C4-2B (cell line): ENCODE measurements at regions not wholly inside any gene's neighbourhood (a gene's known extent, or its start where the extent isn't known, plus 50 kb on each side); places are given as distances from the start of the nearest gene placed in this dataset.

Experiments used
- H3K27ac ChIP-seq: fragments of 450-650 bp; 2 replicates; pipeline ENCODE4 v1.5.1; 2017
- ZFX ChIP-seq: fragments of 450-650 bp; IDR thresholded peaks from 2 replicates; pipeline ENCODE4 v1.6.1; 2017
- TF ChIP-seq, protein P1 (sequence below): fragments of 450-650 bp; conservative IDR thresholded peaks from 2 replicates; pipeline ENCODE4 v1.5.1; 2017; ENCODE audit warnings: mild to moderate bottlenecking

DNA sequence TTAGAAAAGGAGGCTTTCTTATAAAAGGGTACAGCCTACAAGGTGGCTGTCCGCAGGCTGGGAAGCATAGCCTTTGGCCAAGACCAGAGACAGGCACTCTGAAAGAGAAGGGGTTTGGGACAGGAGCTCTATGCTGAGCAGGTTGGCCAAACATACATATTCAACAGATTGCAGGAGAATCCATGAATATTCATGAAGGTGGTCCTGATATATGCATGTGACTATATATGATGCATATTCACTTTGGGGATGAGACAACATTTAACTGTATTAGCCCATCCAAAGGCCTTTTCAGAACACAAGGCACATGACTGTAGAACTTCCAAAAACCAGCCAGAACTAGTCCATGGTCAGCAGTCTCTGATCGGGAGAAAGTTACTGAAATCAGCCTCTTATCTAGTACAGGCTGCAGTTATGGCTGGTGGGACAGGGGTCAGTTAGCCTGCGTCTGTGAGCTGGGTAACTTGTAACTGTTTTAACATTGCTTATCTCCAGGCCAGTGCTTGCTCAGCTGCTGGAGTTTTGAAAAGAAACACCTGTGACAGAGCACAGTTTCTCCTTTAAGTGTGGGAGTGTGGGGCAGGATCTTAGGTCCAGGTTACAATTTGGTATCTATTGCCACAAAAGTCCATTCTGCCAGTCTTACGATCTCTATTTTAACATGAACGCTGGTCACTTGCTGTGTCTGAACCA, 924.2 kb downstream of the UQCRFS1 start:
- no peak for TF ChIP-seq ZFX
- TF ChIP-seq, protein P1, sequence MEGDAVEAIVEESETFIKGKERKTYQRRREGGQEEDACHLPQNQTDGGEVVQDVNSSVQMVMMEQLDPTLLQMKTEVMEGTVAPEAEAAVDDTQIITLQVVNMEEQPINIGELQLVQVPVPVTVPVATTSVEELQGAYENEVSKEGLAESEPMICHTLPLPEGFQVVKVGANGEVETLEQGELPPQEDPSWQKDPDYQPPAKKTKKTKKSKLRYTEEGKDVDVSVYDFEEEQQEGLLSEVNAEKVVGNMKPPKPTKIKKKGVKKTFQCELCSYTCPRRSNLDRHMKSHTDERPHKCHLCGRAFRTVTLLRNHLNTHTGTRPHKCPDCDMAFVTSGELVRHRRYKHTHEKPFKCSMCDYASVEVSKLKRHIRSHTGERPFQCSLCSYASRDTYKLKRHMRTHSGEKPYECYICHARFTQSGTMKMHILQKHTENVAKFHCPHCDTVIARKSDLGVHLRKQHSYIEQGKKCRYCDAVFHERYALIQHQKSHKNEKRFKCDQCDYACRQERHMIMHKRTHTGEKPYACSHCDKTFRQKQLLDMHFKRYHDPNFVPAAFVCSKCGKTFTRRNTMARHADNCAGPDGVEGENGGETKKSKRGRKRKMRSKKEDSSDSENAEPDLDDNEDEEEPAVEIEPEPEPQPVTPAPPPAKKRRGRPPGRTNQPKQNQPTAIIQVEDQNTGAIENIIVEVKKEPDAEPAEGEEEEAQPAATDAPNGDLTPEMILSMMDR, result no peak
- H3K27ac ChIP-seq, result peak overlapping the region; percentile 91

DNA sequence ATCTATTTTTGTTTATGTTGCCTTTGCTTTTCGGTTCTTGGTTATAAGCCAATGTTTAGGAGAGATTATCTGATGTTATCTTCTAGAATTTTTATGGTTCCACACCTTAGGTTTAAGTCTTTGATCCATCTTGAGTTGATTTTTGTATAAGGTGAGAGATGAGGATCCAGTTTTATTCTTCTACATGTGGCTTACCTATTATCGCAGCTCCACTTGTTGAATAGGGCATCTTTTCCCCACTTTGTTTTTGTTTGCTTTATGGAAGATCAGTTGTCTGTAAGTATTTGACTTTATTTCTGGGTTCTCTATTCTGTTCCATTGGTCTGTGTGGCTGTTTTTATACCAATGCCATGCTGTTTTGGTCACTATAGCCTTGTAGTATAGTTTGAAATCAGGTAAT, 927.0 kb downstream of the UQCRFS1 start:
- H3K27ac ChIP-seq, result no peak overlapping the region
- no peak for TF ChIP-seq ZFX
- TF ChIP-seq, protein P1, result no peak

DNA sequence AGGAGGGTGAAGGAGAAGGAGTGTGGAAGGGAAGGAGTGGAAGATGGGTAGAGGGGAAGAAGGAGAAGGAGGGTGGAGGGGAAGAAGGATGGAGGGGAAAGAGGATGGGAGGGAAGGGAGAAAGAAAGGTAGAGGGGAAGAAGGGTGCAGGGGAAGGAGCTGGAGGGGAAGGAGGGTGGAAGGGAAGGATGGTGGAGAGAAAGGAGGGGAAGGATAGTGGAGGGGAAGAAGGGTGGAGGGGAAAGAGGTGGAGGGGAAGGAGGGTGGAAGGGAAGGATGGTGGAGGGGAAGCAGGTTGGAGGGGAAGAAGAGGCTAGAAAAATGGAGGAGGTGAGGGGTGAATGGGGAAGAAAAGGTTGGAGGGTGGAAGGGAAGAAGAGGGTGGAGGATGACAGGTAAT, 927.9 kb downstream of the UQCRFS1 start:
- no peak for TF ChIP-seq ZFX
- TF ChIP-seq, protein P1, result no peak
- H3K27ac ChIP-seq, result no peak overlapping the region

DNA sequence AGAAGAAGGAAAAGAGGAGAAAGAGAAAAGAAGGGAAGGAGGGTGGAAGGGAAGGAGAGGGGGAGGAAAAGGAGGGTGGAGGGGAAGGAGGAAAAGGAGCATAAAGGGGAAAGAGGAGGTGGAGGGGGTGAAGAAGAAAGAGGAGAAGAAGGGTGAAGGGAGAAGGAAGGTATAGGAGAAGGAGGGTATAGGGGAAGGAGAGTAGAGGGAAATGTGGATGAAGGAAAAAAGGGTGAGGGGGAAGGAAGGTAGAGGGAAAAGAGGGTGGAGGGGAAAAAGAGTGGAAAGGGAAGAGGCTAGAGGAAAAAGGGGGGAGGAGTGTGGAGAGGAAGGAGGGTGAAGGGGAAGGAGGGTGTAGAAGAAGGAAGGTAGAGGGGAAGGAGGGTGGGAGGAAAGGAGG, 928.6 kb downstream of the UQCRFS1 start:
- no peak overlapping the region for H3K27ac ChIP-seq
- TF ChIP-seq, protein P1, result no peak
- no peak for TF ChIP-seq ZFX

DNA sequence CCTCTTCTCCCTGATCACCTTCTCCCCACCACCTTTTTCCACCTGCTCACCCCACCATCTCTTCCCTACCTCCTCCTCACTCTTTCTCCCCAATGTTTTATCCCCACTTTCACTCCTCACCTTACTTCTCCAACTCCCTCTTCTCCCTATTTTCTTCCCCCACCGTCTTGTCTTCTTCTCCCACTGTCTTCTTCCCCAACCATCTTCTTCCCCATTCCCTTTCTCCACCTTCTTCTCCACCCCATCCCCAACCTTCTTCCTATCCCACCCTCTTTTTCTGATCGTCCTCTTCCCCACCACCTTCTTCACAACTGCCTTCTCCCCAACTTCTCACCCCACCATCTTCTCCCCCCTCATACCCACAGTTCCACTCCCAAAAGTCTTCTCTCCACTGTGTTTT, 929.4 kb downstream of the UQCRFS1 start:
- TF ChIP-seq, protein P1, result no peak
- no peak for TF ChIP-seq ZFX
- no peak overlapping the region for H3K27ac ChIP-seq

DNA sequence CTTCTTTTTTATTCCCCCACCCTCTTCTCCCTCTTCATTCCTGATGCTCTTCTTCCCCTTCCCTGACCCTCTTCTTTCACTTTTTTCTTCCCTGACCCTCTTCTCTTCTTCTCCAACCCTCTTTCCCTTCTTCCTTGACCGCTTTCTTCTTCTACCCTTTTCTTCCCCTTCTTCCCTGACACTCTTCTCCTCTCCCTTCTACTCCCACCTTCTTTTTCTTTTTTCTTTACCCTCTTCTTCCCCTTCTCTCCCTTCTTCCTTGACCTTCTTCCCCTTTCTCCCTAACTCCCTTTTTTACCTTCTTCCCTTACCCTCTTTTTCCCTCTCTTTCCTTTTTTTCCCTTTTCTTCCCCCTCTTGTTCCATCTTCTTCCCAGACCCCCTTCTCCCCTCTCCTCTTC, 931.3 kb downstream of the UQCRFS1 start:
- H3K27ac ChIP-seq, result no peak overlapping the region
- TF ChIP-seq, protein P1, result no peak
- no peak for TF ChIP-seq ZFX

DNA sequence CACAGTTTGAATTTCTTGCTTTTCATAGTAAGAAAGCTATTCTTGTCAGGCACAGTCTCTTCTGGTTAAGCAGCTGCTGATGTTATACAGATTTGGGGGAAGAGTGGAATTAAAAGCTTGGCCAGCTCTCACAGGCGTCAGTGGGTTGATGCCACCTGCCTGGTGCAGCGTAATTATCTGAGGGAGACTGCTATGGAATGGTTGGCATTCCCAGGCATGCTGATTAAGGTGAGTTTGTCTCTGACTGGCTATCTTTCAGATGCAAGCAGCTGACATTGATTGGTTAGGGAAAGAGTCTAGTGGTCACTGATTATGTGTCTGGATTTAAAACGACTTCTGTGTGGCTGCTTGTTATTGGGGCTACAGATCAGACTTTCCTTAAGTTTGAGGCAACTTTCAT, 948.4 kb downstream of the UQCRFS1 start:
- H3K27ac ChIP-seq, result no peak overlapping the region

More for the DNA sequence above, 948.4 kb downstream of the UQCRFS1 start:
- TF ChIP-seq ZFX, result no peak
- TF ChIP-seq, protein P1, result no peak
